Sigmoid colon (tissue), 6 donors: ENCODE measurements at regions not wholly inside any gene's neighbourhood (a gene's known extent, or its start where the extent isn't known, plus 50 kb on each side); places are given as distances from the start of the nearest gene placed in this dataset.

Experiments used
- DNase-seq: peaks from one replicate; pipeline ENCODE4 v3.0.0-alpha.2; 2019
- H3K27ac ChIP-seq, 4 donors: fragments of 200-600 bp; sonication (generic); one replicate each; pipeline ENCODE4 v1.5.1; 2016 to 2019; ENCODE audit warnings: mild to moderate bottlenecking in 1 of 4
- H3K27me3 ChIP-seq, 3 donors: fragments of 200-600 bp; sonication (generic); one replicate each; pipeline ENCODE4 v1.5.1; 2019; ENCODE audit warnings: mild to moderate bottlenecking in 1 of 3
- H3K36me3 ChIP-seq, 4 donors: fragments of 200-600 bp; sonication (generic); one replicate each; pipeline ENCODE4 v1.5.1; 2016 to 2019
- H3K4me1 ChIP-seq, 4 donors: fragments of 200-600 bp; sonication (generic); one replicate each; pipeline ENCODE4 v1.5.1; 2017 to 2019
- H3K4me3 ChIP-seq, 4 donors: fragments of 200-600 bp; sonication (generic); one replicate each; pipeline ENCODE4 v1.5.1; 2017 to 2019; ENCODE audit warnings: mild to moderate bottlenecking in 2 of 4, moderate library complexity in 1 of 4
- H3K9me3 ChIP-seq, 4 donors: fragments of 200-600 bp in 3 of 4; sonication (generic) in 3 of 4; one replicate each; pipeline versions ENCODE4 v1.5.1 to v1.6.1; 2013 to 2019
- EP300 ChIP-seq, 4 donors: sonication (generic); formaldehyde crosslinking; IDR thresholded peaks; one replicate each; pipeline ENCODE4 v1.6.1; 2017; ENCODE audit warnings: antibody characterized with exemption in 4 of 4
- POLR2A ChIP-seq, 2 donors: fragments of 450-650 bp; IDR thresholded peaks; one replicate each; pipeline ENCODE4 v1.6.1; 2016; ENCODE audit warnings: antibody characterized with exemption in 2 of 2, mild to moderate bottlenecking in 2 of 2, moderate library complexity in 2 of 2
- POLR2AphosphoS5 ChIP-seq, 4 donors: sonication (generic); formaldehyde crosslinking; IDR thresholded peaks; one replicate each; pipeline ENCODE4 v1.6.1; 2017; ENCODE audit warnings: antibody characterized with exemption in 4 of 4
- WGBS, 2 donors: extraction: QIAGEN DNeasy Blood & Tissue Kit; methylation state at CpG; one replicate each; pipeline ENCODE4 v1.1.7; 2013; 5-methylcytosine and 5-hydroxymethylcytosine counted together
- intact Hi-C: fragments of 100-400 bp; cut with DNase I; formaldehyde crosslinking; loops from one replicate; pipeline ENCODE4 v1.15.1; 2023
- TF ChIP-seq, protein P1 (sequence below), 4 experiments: fragments of 450-650 bp in 3 of 4; fragments of 200-600 bp in 1 of 4; IDR thresholded peaks; one replicate each; pipeline ENCODE4 v1.5.1; 2016 to 2019; ENCODE audit warnings: antibody characterized with exemption in 4 of 4, mild to moderate bottlenecking in 3 of 4, moderate library complexity in 2 of 4
- donor health status: healthy with polysubstance abuse.
- donor health status: healthy.

DNA sequence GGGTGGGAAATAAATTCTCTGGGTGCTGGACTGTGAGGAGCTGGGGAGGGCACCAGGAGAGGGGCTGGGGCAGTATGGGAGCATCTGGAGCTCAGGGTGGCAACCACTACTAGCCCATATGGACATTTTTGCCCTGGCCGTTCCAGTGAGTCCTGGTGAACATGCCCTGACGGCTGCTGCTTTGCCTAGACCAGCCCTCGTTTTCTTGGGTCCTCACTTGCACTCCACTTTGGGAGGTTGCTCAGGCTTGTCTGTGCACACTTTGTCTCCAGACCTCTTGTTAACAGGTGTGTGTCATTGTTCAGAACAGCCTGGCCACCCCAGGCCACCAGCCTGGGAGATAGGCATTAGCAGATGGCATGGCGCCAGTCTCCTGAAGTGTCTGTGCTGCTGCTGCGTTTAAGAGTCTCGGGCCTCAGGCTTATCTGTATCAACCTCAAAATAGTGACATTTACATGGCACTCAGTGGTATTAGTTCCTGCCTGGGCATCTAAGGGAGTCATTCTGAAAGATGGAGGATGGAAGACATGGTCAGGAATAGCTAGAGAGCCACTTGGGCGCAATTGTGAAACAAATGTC lies 190.5 kb downstream of the PTPRU start:
- Histone ChIP-seq H3K36me3 (no peaks in the 10 kb centered on the region), H3K4me1 (no peaks in the 10 kb centered on the region), H3K27me3 (no peaks in the 10 kb centered on the region), H3K27ac (no peak overlapping the region), H3K9me3 (peaks cover 0 to 6% (median 3%) of the 10 kb centered on the region in 4 donors), H3K4me3 (no peak overlapping the region)
- 83 to 90% methylated on average over 7 of the region's 7 CpGs for WGBS, 2 donors
- intact Hi-C loops: no loop called here
- TF ChIP-seq EP300 (IDR thresholded peaks at IDR 0.05): no peak
- no peak for TF ChIP-seq POLR2AphosphoS5 (IDR thresholded peaks at IDR 0.05)
- TF ChIP-seq, protein P1, sequence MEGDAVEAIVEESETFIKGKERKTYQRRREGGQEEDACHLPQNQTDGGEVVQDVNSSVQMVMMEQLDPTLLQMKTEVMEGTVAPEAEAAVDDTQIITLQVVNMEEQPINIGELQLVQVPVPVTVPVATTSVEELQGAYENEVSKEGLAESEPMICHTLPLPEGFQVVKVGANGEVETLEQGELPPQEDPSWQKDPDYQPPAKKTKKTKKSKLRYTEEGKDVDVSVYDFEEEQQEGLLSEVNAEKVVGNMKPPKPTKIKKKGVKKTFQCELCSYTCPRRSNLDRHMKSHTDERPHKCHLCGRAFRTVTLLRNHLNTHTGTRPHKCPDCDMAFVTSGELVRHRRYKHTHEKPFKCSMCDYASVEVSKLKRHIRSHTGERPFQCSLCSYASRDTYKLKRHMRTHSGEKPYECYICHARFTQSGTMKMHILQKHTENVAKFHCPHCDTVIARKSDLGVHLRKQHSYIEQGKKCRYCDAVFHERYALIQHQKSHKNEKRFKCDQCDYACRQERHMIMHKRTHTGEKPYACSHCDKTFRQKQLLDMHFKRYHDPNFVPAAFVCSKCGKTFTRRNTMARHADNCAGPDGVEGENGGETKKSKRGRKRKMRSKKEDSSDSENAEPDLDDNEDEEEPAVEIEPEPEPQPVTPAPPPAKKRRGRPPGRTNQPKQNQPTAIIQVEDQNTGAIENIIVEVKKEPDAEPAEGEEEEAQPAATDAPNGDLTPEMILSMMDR (IDR thresholded peaks at IDR 0.05): no peak
- TF ChIP-seq POLR2A (IDR thresholded peaks at IDR 0.05): no peak
- DNase-seq: peak; percentile 40

DNA sequence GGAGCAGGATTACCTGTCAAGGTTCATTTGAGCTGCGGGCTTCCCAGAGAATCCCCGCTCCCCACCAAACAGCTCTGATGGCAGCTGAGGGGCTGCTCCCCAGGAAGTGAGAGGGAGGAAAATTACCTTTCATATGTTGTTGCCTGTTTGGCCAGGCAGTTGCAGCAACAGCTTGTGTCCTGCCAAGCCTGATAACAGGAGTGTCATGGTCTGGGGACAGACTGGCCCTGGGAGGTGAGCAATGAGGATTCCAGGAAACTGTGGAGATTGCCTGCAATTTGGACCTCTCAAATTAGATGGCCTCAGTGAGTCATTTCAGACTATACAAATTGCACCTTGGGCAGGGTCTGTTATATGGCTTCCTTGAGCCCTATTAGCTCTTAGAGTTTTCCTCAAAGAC lies 189.3 kb downstream of the PTPRU start:
- Histone ChIP-seq H3K27me3 (no peaks in the 10 kb centered on the region), H3K36me3 (no peaks in the 10 kb centered on the region), H3K4me1 (no peaks in the 10 kb centered on the region), H3K4me3 (no peak overlapping the region), H3K27ac (no peak overlapping the region), H3K9me3 (peaks cover 0 to 3% (median 1%) of the 10 kb centered on the region in 4 donors)
- 95 to 96% methylated on average over 2 of the region's 2 CpGs for WGBS, 2 donors
- no peak for TF ChIP-seq POLR2AphosphoS5 (IDR thresholded peaks at IDR 0.05)
- TF ChIP-seq, protein P1 (IDR thresholded peaks at IDR 0.05): no peak
- no peak for TF ChIP-seq POLR2A (IDR thresholded peaks at IDR 0.05)
- TF ChIP-seq EP300 (IDR thresholded peaks at IDR 0.05): no peak
- intact Hi-C loops: no loop called here
- DNase-seq: no peak

DNA sequence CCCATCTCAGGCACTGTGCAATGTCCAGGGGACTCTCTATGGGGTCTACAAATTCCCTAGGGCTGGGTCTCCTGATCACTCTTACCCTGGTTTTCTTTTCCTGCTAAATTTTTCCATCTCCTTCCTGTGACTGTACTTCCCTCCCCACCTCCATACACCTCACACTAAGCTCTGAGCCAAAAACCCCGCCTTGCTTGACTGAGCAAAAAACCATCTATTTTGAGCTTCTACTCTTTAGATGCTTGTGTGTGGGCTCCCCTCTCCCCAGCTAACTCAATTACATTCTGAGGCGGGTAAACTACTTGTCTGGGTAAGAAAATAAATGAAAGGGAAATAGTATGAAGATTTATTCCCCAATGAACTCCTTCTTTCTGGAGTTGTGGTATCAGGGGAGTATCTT lies 187.9 kb downstream of the PTPRU start:
- no peak overlapping the region for H3K27ac ChIP-seq
- no peak for DNase-seq
- WGBS, 2 donors: 84 to 85% methylated on average over 2 of the region's 2 CpGs
- H3K36me3 ChIP-seq: no peaks in the 10 kb centered on the region
- no peak overlapping the region for H3K4me3 ChIP-seq
- TF ChIP-seq POLR2A (IDR thresholded peaks at IDR 0.05): no peak
- TF ChIP-seq POLR2AphosphoS5 (IDR thresholded peaks at IDR 0.05): no peak
- TF ChIP-seq EP300 (IDR thresholded peaks at IDR 0.05): no peak
- TF ChIP-seq, protein P1 (IDR thresholded peaks at IDR 0.05): no peak
- H3K4me1 ChIP-seq: no peaks in the 10 kb centered on the region
- no peaks in the 10 kb centered on the region for H3K27me3 ChIP-seq
- intact Hi-C loops: no loop called here
- peaks cover 0 to 3% (median 2%) of the 10 kb centered on the region in 4 donors for H3K9me3 ChIP-seq

DNA sequence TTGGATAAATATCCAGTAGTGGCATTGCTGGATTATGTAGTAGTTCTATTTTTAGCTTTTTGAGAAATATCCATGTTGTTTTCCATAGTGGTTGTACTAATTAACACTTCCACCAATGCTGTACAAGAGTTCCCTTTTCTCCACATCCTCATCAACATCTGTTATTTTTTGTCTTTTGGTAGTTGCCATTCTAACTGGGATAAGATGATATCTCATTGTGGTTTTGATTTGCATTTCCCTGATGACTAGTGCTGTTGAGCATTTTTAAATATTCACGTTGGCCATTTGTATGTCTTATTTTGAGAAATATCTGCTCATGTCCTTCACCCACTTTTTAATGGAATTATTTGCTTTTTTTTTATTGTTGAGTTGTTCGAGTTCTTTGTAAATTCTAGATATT lies 183.9 kb downstream of the PTPRU start:
- DNase-seq: no peak
- Histone ChIP-seq H3K4me3 (no peak overlapping the region), H3K27me3 (no peaks in the 10 kb centered on the region), H3K4me1 (no peaks in the 10 kb centered on the region), H3K36me3 (no peaks in the 10 kb centered on the region), H3K9me3 (peaks cover 0 to 3% (median 2%) of the 10 kb centered on the region in 4 donors), H3K27ac (no peak overlapping the region)
- no peak for TF ChIP-seq POLR2AphosphoS5 (IDR thresholded peaks at IDR 0.05)
- no peak for TF ChIP-seq EP300 (IDR thresholded peaks at IDR 0.05)
- TF ChIP-seq, protein P1 (IDR thresholded peaks at IDR 0.05): no peak
- no peak for TF ChIP-seq POLR2A (IDR thresholded peaks at IDR 0.05)
- intact Hi-C loops: no loop called here
- WGBS, 2 donors: 76% methylated on average over 2 of the region's 2 CpGs

DNA sequence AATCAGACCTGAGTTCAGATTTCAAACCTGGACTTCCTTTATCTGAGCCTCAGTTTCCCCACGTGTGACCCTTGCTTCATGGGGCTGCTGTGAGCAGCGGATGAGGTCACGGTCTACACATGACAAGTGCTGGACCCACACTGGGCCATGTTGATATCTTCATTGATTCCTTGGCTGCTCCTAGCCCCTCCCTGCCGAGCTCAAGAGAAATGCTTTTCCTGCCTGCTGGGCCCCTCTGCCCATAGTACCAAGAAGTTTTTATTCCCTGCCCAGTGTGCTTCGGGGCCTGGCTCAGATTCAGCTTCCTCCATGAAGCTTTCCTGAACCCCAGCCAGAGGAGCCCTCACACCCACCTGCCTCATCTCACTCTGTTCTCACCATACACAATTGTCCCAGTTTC lies 181.6 kb downstream of the PTPRU start:
- H3K4me3 ChIP-seq: no peak overlapping the region
- DNase-seq: no peak
- TF ChIP-seq, protein P1 (IDR thresholded peaks at IDR 0.05): no peak
- H3K36me3 ChIP-seq: no peaks in the 10 kb centered on the region
- H3K27ac ChIP-seq: no peak overlapping the region
- 74 to 81% methylated on average over 5 of the region's 5 CpGs for WGBS, 2 donors
- H3K27me3 ChIP-seq: no peaks in the 10 kb centered on the region
- H3K9me3 ChIP-seq: peaks cover 0 to 3% (median 2%) of the 10 kb centered on the region in 4 donors
- intact Hi-C loops: no loop called here
- no peaks in the 10 kb centered on the region for H3K4me1 ChIP-seq
